NCI-H345 (cell line): ENCODE measurements at regions not wholly inside any gene's neighbourhood (a gene's known extent, or its start where the extent isn't known, plus 50 kb on each side); places are given as distances from the start of the nearest gene placed in this dataset.
"Not testable (repeated sequence)": the region's sequence is repeated elsewhere in the genome, so short reads cannot be mapped to it uniquely, and the experiment has no call there.

Source experiments
- DNase-seq: peaks from one replicate; lab custom pipeline; 2025; lab: John Stamatoyannopoulos, UW

- DNase-seq, result no peak
Measured at GRCh38 chr13:44750630-44751029, 174.5 kb upstream of the TSC22D1 start.

- DNase-seq, result no peak
Measured at GRCh38 chr13:44749906-44750305, 173.8 kb upstream of the TSC22D1 start.

DNA sequence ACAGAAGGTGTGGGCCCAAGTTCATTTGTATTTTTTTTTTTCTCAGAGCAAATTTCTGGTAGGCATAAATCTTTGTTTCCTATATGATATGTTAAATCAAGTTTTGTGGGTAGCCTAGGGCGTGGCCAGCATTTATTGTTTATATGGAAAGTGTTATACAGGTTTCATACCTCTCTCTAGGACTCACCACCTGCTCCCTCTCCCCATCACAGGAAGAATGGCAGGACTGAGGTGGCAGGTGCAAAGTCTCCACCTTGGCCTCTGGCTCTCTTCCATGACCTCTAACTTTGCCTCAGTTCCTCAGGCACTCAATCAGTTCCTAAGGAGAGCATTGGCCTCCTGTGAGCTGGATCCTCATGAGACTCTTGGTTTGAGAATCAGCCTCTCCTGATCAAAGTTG is 172.3 kb upstream of the TSC22D1 start:
- no peak for DNase-seq

DNA sequence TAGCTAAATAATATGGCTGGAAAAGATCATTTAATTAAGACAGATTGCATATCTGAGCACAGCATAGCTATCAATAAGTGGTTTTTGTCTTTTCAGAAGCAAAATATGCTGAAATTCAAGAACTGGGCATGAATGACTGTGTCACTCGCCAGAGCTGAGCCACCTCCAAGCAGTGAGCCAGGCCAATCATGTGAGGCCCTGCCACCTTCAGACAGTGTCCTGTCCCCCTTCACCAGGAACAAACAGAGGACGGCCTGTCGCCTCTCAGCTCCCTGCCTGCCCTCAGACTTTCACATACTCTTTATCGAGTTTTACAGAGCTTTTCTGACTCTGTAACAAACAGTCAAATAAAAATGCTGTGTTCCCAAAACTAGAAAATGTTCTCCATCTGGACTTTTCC is 171.0 kb upstream of the TSC22D1 start:
- DNase-seq, result no peak

- DNase-seq, result no peak
Measured at GRCh38 chr13:44746690-44747089, 170.6 kb upstream of the TSC22D1 start.

- DNase-seq, result no peak
Measured at GRCh38 chr13:44744880-44745633, 168.9 kb upstream of the TSC22D1 start.

DNA sequence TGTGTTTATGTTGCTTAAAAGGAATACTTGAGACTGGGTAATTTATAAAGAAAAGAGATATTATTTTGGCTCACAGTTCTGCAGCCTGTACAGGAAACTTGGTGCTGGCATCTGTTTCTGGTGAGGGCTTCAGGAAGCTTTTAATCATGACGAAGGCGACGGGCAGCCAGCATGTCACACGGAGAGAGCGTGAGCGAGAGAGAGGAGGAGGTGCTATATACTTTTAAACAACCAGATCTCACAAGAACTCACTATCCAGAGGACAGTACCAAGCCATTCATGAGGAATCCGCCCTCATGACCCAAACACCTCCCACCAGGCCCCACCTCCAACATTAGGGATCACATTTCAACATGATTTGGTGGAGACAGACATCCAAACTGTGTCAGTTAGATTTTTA is 163.4 kb upstream of the TSC22D1 start:
- no peak for DNase-seq

GRCh38 chr13:44739120-44739519 is 163.0 kb upstream of the TSC22D1 start:
- no peak for DNase-seq

DNA sequence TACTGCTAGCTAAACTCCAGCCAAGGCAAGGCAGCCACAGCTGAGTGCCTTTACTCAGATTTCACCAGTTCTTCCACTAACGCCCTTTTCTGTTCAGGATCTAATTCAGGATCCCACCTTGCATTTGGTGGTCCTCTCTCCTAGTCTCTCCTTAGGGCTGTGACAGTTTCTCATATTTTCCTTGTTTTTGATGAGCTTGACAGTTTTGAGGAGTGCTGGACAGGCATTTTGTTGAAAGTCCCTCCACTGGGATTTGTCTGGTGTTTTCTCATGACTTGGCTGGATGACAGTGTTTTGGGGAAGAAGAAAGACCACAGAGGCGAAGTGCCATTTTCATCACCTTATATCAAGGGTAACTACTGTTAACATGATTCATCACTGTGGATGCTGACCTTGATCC is 162.3 kb upstream of the TSC22D1 start:
- DNase-seq, result no peak

- no peak for DNase-seq
Measured at GRCh38 chr13:44735806-44736205, 159.7 kb upstream of the TSC22D1 start.

- DNase-seq, result no peak
Measured at GRCh38 chr13:44734201-44734707, 158.1 kb upstream of the TSC22D1 start.

DNA sequence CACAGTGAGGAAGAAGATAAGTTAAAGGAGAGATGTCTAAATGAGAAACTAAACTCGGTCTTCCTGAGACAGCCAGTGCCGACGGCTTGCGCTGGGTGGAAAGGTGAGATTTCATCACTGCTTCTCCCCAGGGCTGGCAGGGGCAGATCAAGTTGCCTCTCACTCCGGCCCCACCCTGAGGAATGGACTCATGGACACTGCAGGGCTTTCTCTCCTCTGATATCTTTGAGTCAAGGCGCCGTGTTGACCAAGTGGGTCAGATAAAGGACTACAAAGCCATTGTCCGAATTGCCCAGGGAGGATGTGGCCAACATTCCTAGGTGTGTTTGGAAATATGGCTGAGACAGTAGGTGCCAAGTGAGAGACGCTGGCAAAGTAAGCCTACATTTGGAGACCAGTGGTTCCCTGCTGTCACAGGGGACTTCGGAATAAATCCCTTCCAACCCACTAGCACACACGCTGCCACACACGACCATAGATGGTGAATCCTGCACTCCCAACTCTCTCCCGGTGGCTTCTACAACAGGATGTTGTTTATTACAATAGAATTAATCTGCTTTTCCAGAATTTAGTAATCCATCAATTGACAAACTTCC is 156.5 kb upstream of the TSC22D1 start:
- DNase-seq, result no peak

DNA sequence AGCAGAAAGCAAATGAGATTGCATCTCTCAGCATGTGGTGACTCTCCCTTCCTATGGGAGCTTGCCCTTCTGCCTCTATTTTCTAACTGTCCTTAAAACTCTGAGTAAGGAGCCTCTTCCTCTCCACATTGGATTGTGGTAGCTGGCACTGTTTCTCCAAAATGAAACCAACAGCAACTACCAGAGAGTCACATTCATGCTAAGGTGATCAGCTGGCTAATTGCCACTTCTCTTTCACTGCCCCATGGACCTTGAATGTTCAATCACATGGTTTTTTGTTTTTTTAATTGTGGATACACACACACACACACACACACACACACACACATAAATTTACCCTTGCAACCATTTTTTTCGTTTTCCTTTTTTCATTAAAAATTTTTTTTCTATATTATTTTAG is 154.7 kb upstream of the TSC22D1 start:
- DNase-seq, result no peak

GRCh38 chr13:44730099-44730498 is 154.0 kb upstream of the TSC22D1 start:
- DNase-seq, result no peak

- not testable (repeated sequence) for DNase-seq
Measured at GRCh38 chr13:44727591-44727990, 151.5 kb upstream of the TSC22D1 start.

- DNase-seq, result no peak
Measured at GRCh38 chr13:44726778-44727177, 150.6 kb upstream of the TSC22D1 start.

- no peak for DNase-seq
Measured at GRCh38 chr13:44726214-44726613, 150.1 kb upstream of the TSC22D1 start.

- no peak for DNase-seq
Measured at GRCh38 chr13:44719857-44720671, 143.9 kb upstream of the TSC22D1 start.

GRCh38 chr13:44718467-44718866 is 142.3 kb upstream of the TSC22D1 start:
- DNase-seq, result no peak

- DNase-seq, result no peak
Measured at GRCh38 chr13:44715287-44716230, 139.4 kb upstream of the TSC22D1 start.

GRCh38 chr13:44713788-44714469 is 137.8 kb upstream of the TSC22D1 start:
- no peak for DNase-seq
